ENCODE measurements at regions not wholly inside any gene's neighbourhood (a gene's known extent, or its start where the extent isn't known, plus 50 kb on each side); places are given as distances from the start of the nearest gene placed in this dataset.
"Not testable (repeated sequence)": the region's sequence is repeated elsewhere in the genome, so short reads cannot be mapped to it uniquely, and the experiment has no call there.

DNA sequence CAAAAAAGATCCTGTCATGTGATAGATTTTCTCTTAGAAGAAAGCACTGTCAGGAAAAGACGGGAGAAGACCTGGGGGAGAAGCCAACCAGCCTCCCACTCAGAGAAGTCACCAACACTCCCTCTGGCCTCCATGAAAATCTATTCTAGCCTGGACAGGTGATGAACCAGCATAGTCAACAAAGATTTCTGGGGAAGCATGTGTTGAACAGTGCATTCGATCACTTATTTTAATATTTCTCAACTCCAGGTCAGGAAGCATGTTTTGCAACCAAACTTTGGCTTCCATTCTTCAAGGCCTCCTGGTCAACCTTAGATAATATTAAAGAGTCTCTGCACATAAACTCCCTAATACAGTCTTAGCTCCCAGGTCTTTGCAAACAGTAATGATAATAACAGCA lies 74.7 kb upstream of the ERCC4 start:
- Histone ChIP-seq H3K9me3 (no peaks in the 10 kb centered on the region), H3K4me3 (no peak overlapping the region), H3K27me3 (no peaks in the 10 kb centered on the region), H3K4me1 (ENCODE audit: insufficient read depth) (no peaks in the 10 kb centered on the region), H3K27ac (no peak overlapping the region), H3K36me3 (no peaks in the 10 kb centered on the region)
- intact Hi-C loops (cut with DNase I) = no loop called here
- no peak for DNase-seq
- WGBS, 3 donors = 62 to 74% (median 68%) methylated on average over 2 of the region's 2 CpGs
- TF ChIP-seq POLR2A (IDR thresholded peaks at IDR 0.05) (no peak), CTCF (IDR thresholded peaks at IDR 0.05) (no peak), EP300 (IDR thresholded peaks at IDR 0.05) (no peak)

DNA sequence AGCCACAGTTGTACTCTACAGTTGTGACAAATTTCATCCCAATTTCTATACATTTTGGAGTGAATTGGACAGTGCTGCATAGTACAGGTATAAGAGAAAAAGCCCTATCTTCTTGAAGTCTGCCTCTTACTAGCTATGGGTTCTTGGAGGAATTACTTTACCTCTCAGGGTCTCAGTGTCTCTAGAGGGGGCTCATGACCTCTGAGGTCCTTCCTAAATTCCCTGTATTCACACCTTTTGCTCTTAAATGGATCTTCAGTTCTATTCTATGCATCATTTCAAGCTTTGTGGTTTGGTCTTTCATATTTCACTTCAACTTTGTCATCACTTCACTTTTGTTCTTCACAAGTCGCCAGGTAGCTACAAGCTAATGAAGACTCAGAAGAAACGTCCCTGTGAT lies 71.2 kb upstream of the ERCC4 start:
- no peak for DNase-seq
- TF ChIP-seq EP300 (IDR thresholded peaks at IDR 0.05) (no peak), POLR2A (IDR thresholded peaks at IDR 0.05) (no peak), CTCF (IDR thresholded peaks at IDR 0.05) (no peak)
- H3K4me3 ChIP-seq = no peak overlapping the region
- no peaks in the 10 kb centered on the region for H3K27me3 ChIP-seq
- H3K4me1 ChIP-seq (ENCODE audit: insufficient read depth) = no peaks in the 10 kb centered on the region
- 67 to 83% (median 79%) methylated on average over 2 of the region's 2 CpGs for WGBS, 3 donors
- no peaks in the 10 kb centered on the region for H3K9me3 ChIP-seq
- no peaks in the 10 kb centered on the region for H3K36me3 ChIP-seq
- no peak overlapping the region for H3K27ac ChIP-seq
- intact Hi-C loops (cut with DNase I) = no loop called here

GRCh38 chr16:13850173-13850572 lies 69.8 kb upstream of the ERCC4 start:
- H3K4me1 ChIP-seq (ENCODE audit: insufficient read depth); intact Hi-C loops (cut with DNase I); H3K27me3 ChIP-seq; H3K27ac ChIP-seq; H3K36me3 ChIP-seq; H3K9me3 ChIP-seq; DNase-seq; H3K4me3 ChIP-seq: not testable (repeated sequence)
- WGBS, 3 donors = 79 to 94% (median 92%) methylated on average over 4 of the region's 4 CpGs

- no peaks in the 10 kb centered on the region for H3K9me3 ChIP-seq
- TF ChIP-seq POLR2A (IDR thresholded peaks at IDR 0.05) (no peak), EP300 (IDR thresholded peaks at IDR 0.05) (no peak), CTCF (IDR thresholded peaks at IDR 0.05) (no peak)
- WGBS, 3 donors = 90 to 93% (median 91%) methylated on average over 5 of the region's 5 CpGs
- intact Hi-C loops (cut with DNase I) = no loop called here
- no peaks in the 10 kb centered on the region for H3K36me3 ChIP-seq
- no peak for DNase-seq
- H3K27me3 ChIP-seq = no peaks in the 10 kb centered on the region
- no peak overlapping the region for H3K27ac ChIP-seq
- no peak overlapping the region for H3K4me3 ChIP-seq
- no peaks in the 10 kb centered on the region for H3K4me1 ChIP-seq (ENCODE audit: insufficient read depth)
Observed at GRCh38 chr16:13852827-13853226, 67.1 kb upstream of the ERCC4 start.

DNA sequence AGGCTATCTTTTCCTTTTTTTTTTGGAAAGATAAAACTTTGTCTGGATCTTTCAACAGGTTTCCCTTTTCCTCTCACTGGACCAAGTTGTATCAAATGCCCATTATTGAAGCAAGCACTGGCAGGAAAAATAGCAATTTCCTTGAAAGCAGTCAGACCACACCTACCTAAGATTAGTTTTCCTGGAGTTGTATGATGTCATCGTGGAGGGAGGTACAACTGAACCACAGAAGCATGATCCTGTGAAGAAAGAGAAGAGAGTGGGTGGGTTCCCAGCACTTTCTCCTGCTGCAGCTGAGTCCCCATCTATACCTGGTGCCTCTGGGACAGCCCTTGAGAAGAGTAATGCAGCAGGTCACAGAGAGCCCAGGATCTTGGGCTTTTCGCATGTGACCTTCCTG lies 63.6 kb upstream of the ERCC4 start:
- Histone ChIP-seq H3K4me3 (no peak overlapping the region), H3K27ac (no peak overlapping the region), H3K4me1 (ENCODE audit: insufficient read depth) (no peaks in the 10 kb centered on the region), H3K27me3 (no peaks in the 10 kb centered on the region), H3K9me3 (no peaks in the 10 kb centered on the region), H3K36me3 (no peaks in the 10 kb centered on the region)
- intact Hi-C loops (cut with DNase I) = no loop called here
- TF ChIP-seq POLR2A (IDR thresholded peaks at IDR 0.05) (no peak), EP300 (IDR thresholded peaks at IDR 0.05) (no peak), CTCF (IDR thresholded peaks at IDR 0.05) (no peak)
- DNase-seq = no peak
- WGBS, 3 donors = 73 to 76% (median 75%) methylated on average over 2 of the region's 2 CpGs
